ENCODE measurements at regions not wholly inside any gene's neighbourhood (a gene's known extent, or its start where the extent isn't known, plus 50 kb on each side); places are given as distances from the start of the nearest gene placed in this dataset.
"Not testable (repeated sequence)": the region's sequence is repeated elsewhere in the genome, so short reads cannot be mapped to it uniquely, and the experiment has no call there.

DNA sequence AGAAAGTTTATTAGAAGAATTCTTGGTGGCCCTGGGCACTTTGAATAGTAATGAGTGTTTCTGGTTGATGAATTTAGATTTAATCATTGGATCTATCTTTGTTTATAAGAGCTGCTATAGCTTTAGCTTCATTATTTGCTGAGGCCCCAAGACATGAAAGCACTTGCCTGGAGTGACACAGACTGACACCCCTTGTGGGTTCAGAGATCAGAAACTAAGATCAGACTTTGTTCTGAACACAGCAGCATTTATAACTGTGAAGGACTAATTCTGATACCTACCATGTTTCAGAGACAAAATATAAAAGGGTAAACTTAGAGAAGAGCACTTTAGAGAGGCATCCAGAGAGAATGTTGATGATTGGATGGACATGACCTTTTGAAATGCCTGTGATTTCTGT is 199.9 kb upstream of the PLGLB2 start:
- TF ChIP-seq, protein P1, sequence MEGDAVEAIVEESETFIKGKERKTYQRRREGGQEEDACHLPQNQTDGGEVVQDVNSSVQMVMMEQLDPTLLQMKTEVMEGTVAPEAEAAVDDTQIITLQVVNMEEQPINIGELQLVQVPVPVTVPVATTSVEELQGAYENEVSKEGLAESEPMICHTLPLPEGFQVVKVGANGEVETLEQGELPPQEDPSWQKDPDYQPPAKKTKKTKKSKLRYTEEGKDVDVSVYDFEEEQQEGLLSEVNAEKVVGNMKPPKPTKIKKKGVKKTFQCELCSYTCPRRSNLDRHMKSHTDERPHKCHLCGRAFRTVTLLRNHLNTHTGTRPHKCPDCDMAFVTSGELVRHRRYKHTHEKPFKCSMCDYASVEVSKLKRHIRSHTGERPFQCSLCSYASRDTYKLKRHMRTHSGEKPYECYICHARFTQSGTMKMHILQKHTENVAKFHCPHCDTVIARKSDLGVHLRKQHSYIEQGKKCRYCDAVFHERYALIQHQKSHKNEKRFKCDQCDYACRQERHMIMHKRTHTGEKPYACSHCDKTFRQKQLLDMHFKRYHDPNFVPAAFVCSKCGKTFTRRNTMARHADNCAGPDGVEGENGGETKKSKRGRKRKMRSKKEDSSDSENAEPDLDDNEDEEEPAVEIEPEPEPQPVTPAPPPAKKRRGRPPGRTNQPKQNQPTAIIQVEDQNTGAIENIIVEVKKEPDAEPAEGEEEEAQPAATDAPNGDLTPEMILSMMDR (IDR thresholded peaks at IDR 0.05; ENCODE audit: low read depth, low read length, missing input control): not testable (repeated sequence)
- not testable (repeated sequence) for TF ChIP-seq SP1 (IDR thresholded peaks at IDR 0.05); YY1 (IDR thresholded peaks at IDR 0.05); NR2F2 (IDR thresholded peaks at IDR 0.05); EGR1 (IDR thresholded peaks at IDR 0.05; ENCODE audit: low read depth in 2 of 2)
- TF ChIP-seq, protein P2, sequence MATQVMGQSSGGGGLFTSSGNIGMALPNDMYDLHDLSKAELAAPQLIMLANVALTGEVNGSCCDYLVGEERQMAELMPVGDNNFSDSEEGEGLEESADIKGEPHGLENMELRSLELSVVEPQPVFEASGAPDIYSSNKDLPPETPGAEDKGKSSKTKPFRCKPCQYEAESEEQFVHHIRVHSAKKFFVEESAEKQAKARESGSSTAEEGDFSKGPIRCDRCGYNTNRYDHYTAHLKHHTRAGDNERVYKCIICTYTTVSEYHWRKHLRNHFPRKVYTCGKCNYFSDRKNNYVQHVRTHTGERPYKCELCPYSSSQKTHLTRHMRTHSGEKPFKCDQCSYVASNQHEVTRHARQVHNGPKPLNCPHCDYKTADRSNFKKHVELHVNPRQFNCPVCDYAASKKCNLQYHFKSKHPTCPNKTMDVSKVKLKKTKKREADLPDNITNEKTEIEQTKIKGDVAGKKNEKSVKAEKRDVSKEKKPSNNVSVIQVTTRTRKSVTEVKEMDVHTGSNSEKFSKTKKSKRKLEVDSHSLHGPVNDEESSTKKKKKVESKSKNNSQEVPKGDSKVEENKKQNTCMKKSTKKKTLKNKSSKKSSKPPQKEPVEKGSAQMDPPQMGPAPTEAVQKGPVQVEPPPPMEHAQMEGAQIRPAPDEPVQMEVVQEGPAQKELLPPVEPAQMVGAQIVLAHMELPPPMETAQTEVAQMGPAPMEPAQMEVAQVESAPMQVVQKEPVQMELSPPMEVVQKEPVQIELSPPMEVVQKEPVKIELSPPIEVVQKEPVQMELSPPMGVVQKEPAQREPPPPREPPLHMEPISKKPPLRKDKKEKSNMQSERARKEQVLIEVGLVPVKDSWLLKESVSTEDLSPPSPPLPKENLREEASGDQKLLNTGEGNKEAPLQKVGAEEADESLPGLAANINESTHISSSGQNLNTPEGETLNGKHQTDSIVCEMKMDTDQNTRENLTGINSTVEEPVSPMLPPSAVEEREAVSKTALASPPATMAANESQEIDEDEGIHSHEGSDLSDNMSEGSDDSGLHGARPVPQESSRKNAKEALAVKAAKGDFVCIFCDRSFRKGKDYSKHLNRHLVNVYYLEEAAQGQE (IDR thresholded peaks at IDR 0.05): not testable (repeated sequence)
